GM21360 (cell line): ENCODE measurements at regions not wholly inside any gene's neighbourhood (a gene's known extent, or its start where the extent isn't known, plus 50 kb on each side); places are given as distances from the start of the nearest gene placed in this dataset.
"Not testable (repeated sequence)": the region's sequence is repeated elsewhere in the genome, so short reads cannot be mapped to it uniquely, and the experiment has no call there.

Experiments used
- ATAC-seq: cut with Tn5 transposase; IDR thresholded peaks from one replicate; pipeline ENCODE4 v1.9.1; 2021; ENCODE audit warnings: mild to moderate bottlenecking, moderate library complexity; ENCODE audit not compliant: unreplicated experiment

DNA sequence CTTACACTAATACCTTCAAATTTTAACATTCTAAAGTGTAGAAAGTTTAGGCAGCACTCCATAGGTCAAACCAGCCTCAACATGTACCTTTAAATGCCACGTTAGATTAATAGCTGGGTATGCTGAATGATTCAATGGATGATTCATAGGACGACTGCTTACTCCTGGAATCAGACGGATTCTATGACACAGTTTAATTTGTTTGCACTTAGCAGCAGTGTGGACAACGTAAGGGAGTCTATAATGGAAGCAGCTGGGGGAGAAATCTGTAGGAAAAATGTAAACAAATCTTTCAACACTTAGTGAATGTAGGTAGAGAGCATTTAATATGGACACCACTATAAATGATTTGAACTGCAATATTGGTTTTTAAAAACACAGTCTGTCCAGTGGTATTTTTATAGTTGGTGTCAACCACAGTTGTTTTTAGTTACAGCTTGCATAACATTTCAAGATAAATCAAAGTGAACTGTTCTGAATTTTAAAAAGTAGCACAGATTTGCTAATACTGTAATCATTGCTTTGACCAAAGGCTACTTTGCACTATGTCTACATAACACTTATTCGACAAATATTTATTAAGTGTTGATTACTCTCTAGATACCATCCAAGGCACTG is 701.5 kb upstream of the MEF2C start:
- ATAC-seq, result no peak

- ATAC-seq, result no peak
Measured at GRCh38 chr5:89583534-89583933, 700.5 kb upstream of the MEF2C start.

DNA sequence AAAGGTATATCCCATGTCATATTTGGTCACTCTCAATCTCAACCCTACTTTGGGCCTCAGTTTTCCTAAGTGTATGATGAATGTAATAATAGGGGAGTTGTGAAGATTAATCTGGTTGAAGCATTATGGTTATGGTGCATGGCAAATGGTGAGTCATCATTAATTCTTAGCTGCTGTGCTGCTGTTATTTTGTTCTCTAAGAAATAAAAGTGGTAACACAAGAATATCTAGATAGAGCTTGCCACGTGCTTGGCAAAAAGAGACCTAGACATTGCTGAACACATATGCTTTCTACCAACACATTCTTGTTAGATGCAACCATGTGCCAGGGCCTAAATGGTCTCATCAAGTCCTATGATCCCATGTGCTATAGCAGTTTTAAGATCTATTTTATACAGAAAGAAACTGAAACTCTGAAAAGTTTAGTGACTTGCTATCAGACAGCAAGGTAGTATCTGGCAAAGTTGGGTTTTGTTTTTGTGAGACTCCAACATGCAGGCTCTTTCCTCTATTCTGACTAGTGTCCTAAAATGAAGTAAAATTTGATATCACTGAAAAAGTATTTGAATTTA is 699.9 kb upstream of the MEF2C start:
- ATAC-seq, result no peak

DNA sequence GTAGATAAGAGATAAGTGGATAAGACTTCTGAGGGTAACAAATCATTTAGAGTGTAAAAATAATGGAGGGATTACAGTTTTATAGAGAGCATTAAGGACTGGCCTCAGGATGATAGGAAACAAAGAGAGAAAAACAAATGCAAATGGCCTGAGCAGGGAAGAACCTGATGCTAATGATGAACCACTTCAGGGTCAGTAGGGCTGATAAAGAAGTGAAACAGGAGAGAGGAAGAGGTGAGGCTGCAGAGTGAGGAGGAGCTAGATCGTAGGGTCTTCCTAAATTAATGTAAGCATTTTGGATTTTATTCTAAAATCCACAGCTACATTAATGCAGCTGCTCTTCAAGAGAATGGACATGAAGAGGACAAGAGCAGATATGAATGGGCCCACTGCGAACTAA is 698.0 kb upstream of the MEF2C start:
- ATAC-seq, result no peak

- no peak for ATAC-seq
Measured at GRCh38 chr5:89575319-89575718, 692.3 kb upstream of the MEF2C start.

- ATAC-seq, result no peak
Measured at GRCh38 chr5:89573345-89573744, 690.4 kb upstream of the MEF2C start.

DNA sequence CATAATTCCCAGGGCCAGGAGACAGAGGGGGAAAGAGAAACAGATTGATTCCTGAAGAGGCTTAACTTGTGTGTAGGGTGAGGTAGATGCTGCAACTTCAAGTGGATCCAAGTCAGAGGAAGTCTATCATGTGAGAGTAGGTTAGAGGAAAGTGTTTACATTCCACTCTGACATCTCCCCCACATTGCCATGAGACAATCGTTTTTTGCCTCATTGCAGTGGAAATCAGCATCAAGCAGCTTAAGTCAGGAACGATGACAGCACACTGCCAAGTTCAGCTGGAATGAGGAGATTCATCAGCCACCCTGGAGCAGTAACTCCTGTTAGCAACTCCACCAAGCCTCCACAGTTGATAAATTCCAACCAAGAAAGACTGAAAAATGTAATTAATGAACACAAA is 689.7 kb upstream of the MEF2C start:
- no peak for ATAC-seq

DNA sequence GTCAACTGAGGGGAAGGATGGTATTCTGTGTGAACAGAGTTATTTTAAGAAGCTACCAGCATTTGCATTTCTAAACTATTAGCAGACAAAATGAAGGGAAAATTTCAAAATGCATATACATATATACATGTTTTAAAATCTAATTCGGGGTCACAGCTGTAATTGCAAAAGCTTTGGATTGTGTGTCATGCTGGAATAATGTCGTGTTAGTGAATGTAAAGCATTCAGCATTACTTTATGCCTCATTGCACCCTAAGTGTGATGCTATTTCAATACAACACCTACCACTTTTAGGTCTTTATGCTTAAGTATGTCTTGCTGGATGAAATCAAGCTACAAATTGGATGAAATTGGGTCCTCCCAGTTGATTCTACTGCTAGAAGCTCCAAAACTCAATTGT is 687.6 kb upstream of the MEF2C start:
- no peak for ATAC-seq

GRCh38 chr5:89566340-89566739 is 683.4 kb upstream of the MEF2C start:
- ATAC-seq, result no peak

DNA sequence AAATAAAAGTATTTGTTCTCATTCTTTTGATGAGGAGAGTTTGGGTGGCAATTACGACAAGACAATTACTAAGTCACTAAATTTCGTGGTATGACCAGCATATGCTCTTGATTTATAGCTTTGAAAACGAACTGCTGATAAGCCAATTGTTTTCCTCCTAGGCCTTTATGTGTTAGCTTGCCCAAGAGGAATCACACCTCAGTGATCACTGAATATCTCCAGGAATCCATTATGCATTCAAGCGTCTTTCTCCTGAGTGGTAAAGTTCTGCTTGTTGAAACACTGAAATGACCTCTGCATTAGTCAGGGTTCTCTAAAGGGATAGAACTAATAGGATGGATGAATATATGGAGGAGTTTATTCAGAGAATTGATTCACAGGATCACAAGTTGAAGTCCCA is 677.7 kb upstream of the MEF2C start:
- no peak for ATAC-seq

DNA sequence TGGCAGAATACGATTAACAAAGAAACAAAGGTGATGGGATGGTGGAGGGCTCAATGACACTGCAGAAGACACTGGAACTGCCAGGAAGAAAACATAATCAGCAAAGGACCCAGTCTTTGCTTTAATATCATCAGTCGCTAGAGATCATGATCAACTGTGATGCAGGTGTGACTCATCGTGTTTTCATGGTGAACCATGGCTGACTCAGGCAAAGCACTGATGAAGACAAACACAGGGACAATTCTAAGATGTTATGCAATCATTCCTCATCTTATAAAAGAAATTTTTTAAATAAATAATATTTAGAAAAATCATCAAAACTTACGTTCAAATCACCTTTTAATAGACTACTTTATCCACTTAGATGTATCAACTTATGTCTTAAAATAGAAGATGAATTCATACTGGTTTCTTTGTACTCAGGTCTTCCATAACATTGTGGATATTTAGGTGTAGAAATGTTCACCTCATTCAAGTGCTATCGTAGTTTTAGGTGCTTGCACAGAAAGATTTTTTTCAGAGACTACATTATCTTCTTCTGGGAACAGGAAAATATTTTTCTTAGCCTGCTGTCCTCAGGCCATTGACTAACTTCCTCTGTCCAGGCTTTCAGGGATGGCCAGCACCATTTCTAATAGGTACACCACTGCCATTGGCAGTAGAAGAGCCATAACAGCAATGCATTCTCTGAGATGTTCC is 673.4 kb upstream of the MEF2C start:
- no peak for ATAC-seq

DNA sequence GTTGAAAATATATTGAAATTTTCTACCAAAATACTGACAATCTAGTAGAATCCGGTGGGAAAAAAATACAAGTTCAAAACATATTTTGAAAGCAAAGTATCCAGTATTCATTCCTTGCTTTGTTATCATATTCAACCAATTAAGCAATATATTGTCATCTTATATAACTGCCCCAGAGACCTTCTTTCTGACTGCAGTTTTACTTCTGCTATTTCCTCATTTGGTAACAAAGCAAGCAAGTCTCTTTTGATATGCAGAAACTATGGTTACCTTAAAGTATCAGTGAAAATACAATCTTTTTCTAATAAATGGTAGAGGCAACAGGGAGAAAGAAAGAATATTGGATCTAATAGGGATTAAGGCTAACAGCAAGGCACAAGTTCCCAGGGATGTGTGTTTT is 663.7 kb upstream of the MEF2C start:
- ATAC-seq, result no peak

DNA sequence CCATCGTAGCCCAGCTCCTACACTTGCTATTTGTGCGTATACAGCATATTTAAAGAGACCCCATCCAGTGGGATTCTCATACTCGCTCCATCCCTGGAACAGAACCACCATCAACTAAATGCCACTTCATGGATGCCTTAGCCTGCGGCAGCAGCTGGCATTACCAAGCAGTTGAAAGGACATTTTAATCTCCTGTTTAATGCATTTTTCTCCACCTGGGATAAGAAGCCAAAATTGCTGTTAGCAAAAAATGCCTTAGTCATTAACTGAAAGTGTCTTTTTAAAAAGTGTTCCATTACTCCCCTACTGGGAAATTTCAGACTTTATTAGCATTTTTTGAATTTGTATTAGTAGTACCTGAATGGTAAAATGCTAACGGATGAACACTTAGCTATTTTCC is 662.6 kb upstream of the MEF2C start:
- no peak for ATAC-seq

DNA sequence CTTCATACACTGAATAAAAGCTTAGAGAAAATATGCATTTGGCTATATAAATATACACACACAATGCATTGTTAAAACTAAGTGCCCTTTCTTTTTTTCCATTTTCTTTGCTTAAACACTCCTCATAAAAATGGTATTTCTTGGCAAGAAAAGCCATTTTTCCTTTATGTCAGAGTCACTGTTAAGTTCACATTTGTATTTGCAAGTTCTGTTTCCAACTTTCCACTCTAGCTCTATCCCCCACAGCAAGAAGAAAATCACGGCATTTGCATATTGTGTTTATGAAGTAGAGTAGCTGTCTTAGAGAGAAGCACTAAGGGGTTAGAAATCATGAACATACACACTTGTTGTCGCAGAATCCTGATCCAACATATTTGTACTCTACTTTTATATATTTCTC is 662.1 kb upstream of the MEF2C start:
- ATAC-seq, result no peak

DNA sequence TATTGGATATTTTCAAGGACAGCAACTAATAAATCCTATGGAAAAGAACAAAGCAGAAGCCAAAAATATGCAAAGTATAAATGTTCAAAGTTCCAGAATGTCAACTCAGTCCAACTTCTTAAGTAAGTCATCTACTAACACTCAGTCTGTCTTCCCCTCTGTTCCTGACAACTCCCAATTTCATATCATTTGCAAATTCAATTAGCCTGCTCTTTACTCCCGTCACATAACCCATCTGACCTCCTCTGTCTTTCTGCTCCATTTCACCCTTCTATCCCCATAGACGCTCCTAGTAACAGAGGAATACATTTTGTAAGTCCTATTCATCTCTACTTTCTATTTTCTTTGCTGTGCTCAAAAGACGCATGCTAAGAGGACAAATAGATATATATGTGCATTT is 659.8 kb upstream of the MEF2C start:
- no peak for ATAC-seq

DNA sequence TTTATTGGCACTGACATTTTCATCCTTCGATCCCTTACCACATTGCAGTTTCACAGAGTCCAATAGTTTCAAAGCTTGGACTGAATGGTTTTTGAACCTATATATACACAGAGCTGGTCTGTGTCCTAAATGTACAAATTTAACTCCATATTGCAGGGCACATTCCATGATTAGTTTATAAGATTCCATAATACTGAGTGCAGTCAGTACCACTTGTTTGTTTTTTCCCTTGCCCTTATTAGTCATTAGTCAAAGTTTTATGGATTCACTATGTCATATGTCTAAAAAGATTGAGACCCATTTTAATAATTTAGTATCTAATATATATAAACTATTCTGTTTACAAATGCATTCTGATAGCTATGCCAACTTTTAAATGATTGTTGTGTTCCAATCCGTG is 654.8 kb upstream of the MEF2C start:
- no peak for ATAC-seq

- ATAC-seq, result no peak
Measured at GRCh38 chr5:89536020-89536419, 653.0 kb upstream of the MEF2C start.

GRCh38 chr5:89535411-89535810 is 652.4 kb upstream of the MEF2C start:
- ATAC-seq, result no peak

- ATAC-seq, result no peak
Measured at GRCh38 chr5:89534331-89534730, 651.3 kb upstream of the MEF2C start.

DNA sequence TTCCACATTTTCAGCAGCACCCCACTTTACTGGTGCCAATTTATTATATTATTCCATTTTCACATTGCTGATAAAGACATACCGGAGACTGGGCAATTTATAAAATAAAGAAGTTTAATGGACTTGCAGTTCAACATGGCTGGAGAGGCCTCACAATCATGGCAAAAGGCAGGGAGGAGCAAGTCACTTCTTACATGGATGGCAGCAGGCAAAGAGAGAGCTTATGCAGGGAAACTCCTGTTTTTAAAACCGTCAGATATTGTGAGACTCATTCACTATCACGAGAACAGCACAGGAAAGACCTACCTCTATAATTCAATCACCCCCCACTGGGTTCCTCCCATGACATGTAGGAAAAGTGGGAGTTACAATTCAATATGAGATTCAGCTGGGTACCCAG is 641.8 kb upstream of the MEF2C start:
- no peak for ATAC-seq

DNA sequence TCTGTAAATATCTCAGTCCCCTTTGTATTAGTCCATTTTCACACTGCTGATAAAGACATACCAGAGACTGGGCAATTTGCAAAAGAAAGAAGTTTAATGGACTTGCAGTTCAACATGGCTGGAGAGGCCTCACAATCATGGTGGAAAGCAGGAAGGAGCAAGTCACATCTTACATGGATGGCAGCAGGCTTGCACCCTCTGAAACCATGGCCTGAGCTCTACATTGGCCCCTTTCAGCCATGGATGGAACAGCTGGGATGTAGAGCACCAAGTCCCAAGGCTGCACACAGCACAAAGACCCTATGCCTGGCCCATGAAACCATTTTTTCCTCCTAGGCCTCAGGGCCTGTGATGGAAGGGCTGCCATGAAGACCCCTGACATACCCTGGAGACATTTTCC is 640.9 kb upstream of the MEF2C start:
- not testable (repeated sequence) for ATAC-seq

- no peak for ATAC-seq
Measured at GRCh38 chr5:89520771-89521170, 637.8 kb upstream of the MEF2C start.
